ENCODE measurements at regions not wholly inside any gene's neighbourhood (a gene's known extent, or its start where the extent isn't known, plus 50 kb on each side); places are given as distances from the start of the nearest gene placed in this dataset.

DNA sequence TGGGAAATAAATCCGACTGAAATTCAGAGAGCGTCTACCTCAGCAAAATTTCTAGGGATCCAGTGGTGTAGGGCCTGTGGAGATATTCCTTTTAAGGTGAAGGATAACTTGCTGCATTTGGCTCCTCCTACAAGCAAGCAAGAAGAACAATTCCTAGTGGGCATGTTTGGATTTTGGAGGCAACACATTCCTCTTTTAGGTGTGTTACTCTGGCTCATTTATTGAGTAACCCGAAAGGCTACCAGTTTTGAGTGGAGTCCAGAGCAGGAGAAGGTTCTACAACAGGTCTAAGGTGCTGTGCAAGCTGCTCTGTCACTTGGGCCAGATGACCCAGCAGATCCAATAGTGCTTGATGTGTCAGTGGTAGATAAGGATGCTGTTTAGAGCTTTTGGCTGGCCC, 862.4 kb upstream of the CDH9 start:
- no peak overlapping the region for H3K4me3 ChIP-seq (ENCODE audit: low read depth, low read length)
- no peak for DNase-seq (ENCODE audit: low read depth)
- no peak for TF ChIP-seq MYC (IDR thresholded peaks at IDR 0.05; ENCODE audit: low read depth, low read length)
- TF ChIP-seq, protein P1, sequence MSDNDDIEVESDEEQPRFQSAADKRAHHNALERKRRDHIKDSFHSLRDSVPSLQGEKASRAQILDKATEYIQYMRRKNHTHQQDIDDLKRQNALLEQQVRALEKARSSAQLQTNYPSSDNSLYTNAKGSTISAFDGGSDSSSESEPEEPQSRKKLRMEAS (IDR thresholded peaks at IDR 0.05; ENCODE audit: low read depth, low read length) = no peak

DNA sequence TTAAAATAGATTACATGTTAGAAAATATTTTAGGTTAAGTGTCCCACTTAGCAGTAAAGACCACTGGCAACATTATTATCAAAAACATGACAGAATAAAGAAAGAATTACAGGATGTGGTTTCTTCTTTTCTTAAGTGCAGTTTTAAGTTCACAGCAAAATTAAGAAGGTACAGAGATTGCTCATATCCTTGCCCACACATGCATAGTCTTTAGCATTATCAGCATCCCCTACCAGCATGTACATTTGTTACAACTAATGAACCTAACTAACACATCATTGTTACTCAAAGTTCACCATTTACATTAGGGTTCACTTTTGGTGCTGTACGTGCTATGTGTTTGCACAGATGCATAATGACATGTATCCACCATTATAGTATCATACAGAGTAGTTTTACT, 837.7 kb upstream of the CDH9 start:
- DNase-seq (ENCODE audit: low read depth) = no peak
- no peak overlapping the region for H3K4me3 ChIP-seq (ENCODE audit: low read depth, low read length)
- TF ChIP-seq, protein P1 (IDR thresholded peaks at IDR 0.05; ENCODE audit: low read depth, low read length) = no peak
- TF ChIP-seq, protein P2, sequence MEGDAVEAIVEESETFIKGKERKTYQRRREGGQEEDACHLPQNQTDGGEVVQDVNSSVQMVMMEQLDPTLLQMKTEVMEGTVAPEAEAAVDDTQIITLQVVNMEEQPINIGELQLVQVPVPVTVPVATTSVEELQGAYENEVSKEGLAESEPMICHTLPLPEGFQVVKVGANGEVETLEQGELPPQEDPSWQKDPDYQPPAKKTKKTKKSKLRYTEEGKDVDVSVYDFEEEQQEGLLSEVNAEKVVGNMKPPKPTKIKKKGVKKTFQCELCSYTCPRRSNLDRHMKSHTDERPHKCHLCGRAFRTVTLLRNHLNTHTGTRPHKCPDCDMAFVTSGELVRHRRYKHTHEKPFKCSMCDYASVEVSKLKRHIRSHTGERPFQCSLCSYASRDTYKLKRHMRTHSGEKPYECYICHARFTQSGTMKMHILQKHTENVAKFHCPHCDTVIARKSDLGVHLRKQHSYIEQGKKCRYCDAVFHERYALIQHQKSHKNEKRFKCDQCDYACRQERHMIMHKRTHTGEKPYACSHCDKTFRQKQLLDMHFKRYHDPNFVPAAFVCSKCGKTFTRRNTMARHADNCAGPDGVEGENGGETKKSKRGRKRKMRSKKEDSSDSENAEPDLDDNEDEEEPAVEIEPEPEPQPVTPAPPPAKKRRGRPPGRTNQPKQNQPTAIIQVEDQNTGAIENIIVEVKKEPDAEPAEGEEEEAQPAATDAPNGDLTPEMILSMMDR (IDR thresholded peaks at IDR 0.05; ENCODE audit: low read depth, low read length) = no peak
- no peak for TF ChIP-seq MYC (IDR thresholded peaks at IDR 0.05; ENCODE audit: low read depth, low read length)
- no peak for TF ChIP-seq POLR2A (IDR thresholded peaks at IDR 0.05; ENCODE audit: extremely low read depth, insufficient read length)

DNA sequence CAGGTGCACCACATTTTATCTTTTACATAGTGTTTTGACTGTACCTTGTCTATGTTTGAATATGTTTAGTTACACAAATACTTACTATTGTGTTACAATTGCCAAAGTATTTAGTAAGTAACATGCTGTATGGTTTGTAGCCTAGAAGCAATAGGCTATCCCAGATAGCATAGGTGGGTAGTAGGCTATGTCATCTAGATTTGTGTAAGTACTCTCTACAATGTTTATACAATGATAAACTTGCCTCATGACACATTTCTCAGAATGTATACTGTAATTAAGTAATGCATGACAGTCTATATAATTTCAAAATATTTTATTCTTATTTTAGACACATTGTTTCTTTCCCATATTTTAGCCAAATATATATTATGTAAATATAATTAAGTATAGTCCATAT, 836.8 kb upstream of the CDH9 start:
- TF ChIP-seq, protein P1 (IDR thresholded peaks at IDR 0.05; ENCODE audit: low read depth, low read length) = no peak
- no peak for TF ChIP-seq MYC (IDR thresholded peaks at IDR 0.05; ENCODE audit: low read depth, low read length)
- TF ChIP-seq, protein P2 (IDR thresholded peaks at IDR 0.05; ENCODE audit: low read depth, low read length) = no peak

DNA sequence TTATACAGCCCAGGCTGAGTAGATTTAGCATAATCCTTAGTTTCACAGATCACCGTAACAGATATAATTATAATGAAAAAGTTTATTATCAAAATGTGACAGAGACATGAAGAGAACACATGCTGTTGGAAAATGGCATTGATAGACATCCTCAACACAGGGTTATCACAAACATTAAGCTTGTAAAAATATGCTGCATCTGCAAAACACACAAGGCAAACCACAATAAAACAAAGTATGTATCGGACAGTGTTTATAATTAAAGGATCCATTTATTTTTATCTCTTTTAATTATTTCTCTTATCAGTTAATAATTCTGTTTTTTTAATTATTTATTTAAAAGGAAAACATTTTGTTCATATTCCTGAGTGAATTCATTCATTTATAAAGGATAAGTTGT, 829.9 kb upstream of the CDH9 start:
- TF ChIP-seq, protein P1 (IDR thresholded peaks at IDR 0.05; ENCODE audit: low read depth, low read length) = no peak
- no peak for TF ChIP-seq MYC (IDR thresholded peaks at IDR 0.05; ENCODE audit: low read depth, low read length)
- TF ChIP-seq, protein P2 (IDR thresholded peaks at IDR 0.05; ENCODE audit: low read depth, low read length) = no peak
- no peak for TF ChIP-seq POLR2A (IDR thresholded peaks at IDR 0.05; ENCODE audit: extremely low read depth, insufficient read length)
- DNase-seq (ENCODE audit: low read depth) = no peak

More for the DNA sequence above, 836.8 kb upstream of the CDH9 start:
- H3K4me3 ChIP-seq (ENCODE audit: low read depth, low read length) = no peak overlapping the region
- no peak for DNase-seq (ENCODE audit: low read depth)

DNA sequence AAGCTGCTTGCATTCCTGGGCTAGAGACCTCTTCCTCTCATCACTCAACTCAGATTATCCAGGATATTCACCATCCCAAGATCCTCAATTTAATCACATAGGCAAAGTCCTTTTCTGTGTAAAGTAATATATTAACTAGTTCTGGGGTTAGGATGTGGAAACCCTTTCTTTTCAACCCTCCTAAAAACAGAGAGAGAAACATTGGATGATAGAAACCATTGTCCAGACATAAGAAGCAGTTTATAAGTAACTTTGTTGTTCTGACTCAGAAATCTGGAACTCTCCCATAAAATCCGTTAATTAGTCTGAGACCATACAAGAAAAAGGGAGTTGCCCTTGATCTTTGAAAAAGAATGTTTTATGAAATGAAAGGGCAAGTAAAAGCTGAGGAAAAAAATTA, 817.1 kb upstream of the CDH9 start:
- DNase-seq (ENCODE audit: low read depth) = no peak
- no peak overlapping the region for H3K4me3 ChIP-seq (ENCODE audit: low read depth, low read length)
- TF ChIP-seq, protein P1 (IDR thresholded peaks at IDR 0.05; ENCODE audit: low read depth, low read length) = no peak
- TF ChIP-seq MYC (IDR thresholded peaks at IDR 0.05; ENCODE audit: low read depth, low read length) (no peak), POLR2A (IDR thresholded peaks at IDR 0.05; ENCODE audit: extremely low read depth, insufficient read length) (no peak)
- TF ChIP-seq, protein P2 (IDR thresholded peaks at IDR 0.05; ENCODE audit: low read depth, low read length) = no peak

More for the DNA sequence above, 829.9 kb upstream of the CDH9 start:
- H3K4me3 ChIP-seq (ENCODE audit: low read depth, low read length) = no peak overlapping the region

DNA sequence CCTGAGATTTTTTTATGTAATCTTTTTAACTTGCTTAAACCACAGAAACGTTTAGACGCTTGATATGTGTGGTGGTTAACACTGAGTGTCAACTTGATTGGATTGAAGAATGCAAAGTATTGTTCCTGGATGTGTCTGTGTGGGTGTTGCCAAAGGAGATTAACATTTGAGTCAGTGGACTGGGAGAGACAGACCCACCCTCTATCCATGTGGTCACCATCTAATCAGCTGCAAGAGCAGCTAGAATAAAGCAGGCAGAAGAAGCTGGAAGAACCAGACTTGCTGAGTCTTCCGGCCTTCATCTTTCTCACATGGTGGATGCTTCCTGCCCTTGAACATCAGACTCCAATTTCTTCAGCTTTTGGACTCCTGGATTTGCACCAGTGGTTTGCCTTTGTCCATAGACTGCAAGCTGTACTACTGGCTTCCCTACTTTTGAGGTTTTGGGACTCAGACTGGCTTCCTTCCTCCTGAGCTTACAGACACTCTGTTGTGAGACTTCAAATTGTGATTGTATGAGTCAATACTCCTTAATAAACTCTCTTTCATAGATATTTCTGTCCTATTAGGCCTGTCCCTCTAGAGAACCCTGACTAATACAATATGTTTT, 816.0 kb upstream of the CDH9 start:
- no peak for DNase-seq (ENCODE audit: low read depth)
- TF ChIP-seq POLR2A (IDR thresholded peaks at IDR 0.05; ENCODE audit: extremely low read depth, insufficient read length) (no peak), MYC (IDR thresholded peaks at IDR 0.05; ENCODE audit: low read depth, low read length) (no peak)
- TF ChIP-seq, protein P2 (IDR thresholded peaks at IDR 0.05; ENCODE audit: low read depth, low read length) = no peak
- TF ChIP-seq, protein P1 (IDR thresholded peaks at IDR 0.05; ENCODE audit: low read depth, low read length) = no peak
- H3K4me3 ChIP-seq (ENCODE audit: low read depth, low read length) = no peak overlapping the region
